Right lung (tissue), 2 donors: ENCODE measurements at regions not wholly inside any gene's neighbourhood (a gene's known extent, or its start where the extent isn't known, plus 50 kb on each side); places are given as distances from the start of the nearest gene placed in this dataset.

Source experiments
- DNase-seq, 2 donors: peaks; one replicate each; pipeline ENCODE4 v3.0.0-alpha.2; 2013

GRCh38 chr16:54480429-54480828 is 193.8 kb upstream of the IRX3 start:
- DNase-seq, result no peak

- DNase-seq, result no peak
Measured at GRCh38 chr16:54479546-54479945, 193.0 kb upstream of the IRX3 start.

GRCh38 chr16:54477714-54478113 is 191.1 kb upstream of the IRX3 start:
- no peak for DNase-seq

GRCh38 chr16:54475019-54475601 is 188.5 kb upstream of the IRX3 start:
- DNase-seq, result no peak

- peak; percentile 69 to 75 for DNase-seq
Measured at GRCh38 chr16:54473226-54473993, 186.8 kb upstream of the IRX3 start.

- no peak for DNase-seq
Measured at GRCh38 chr16:54467398-54467797, 180.8 kb upstream of the IRX3 start.

GRCh38 chr16:54466233-54466632 is 179.6 kb upstream of the IRX3 start:
- no peak for DNase-seq

- no peak for DNase-seq
Measured at GRCh38 chr16:54465063-54465462, 178.5 kb upstream of the IRX3 start.

- DNase-seq, result no peak
Measured at GRCh38 chr16:54462771-54463170, 176.2 kb upstream of the IRX3 start.

- DNase-seq, result no peak
Measured at GRCh38 chr16:54462151-54462651, 175.6 kb upstream of the IRX3 start.

GRCh38 chr16:54460263-54460860 is 173.8 kb upstream of the IRX3 start:
- peak; percentile 63 to 72 for DNase-seq

- DNase-seq, result peak in 1 of 2 donors; percentile 49
Measured at GRCh38 chr16:54459509-54460262, 173.1 kb upstream of the IRX3 start.

GRCh38 chr16:54458923-54459322 is 172.3 kb upstream of the IRX3 start:
- no peak for DNase-seq

GRCh38 chr16:54456291-54456690 is 169.7 kb upstream of the IRX3 start:
- DNase-seq, result no peak

GRCh38 chr16:54455030-54455725 is 168.6 kb upstream of the IRX3 start:
- DNase-seq, result no peak

- no peak for DNase-seq
Measured at GRCh38 chr16:54454616-54455015, 168.0 kb upstream of the IRX3 start.

- no peak for DNase-seq
Measured at GRCh38 chr16:54453871-54454270, 167.3 kb upstream of the IRX3 start.

- no peak for DNase-seq
Measured at GRCh38 chr16:54447576-54448440, 161.2 kb upstream of the IRX3 start.

- no peak for DNase-seq
Measured at GRCh38 chr16:54446639-54447038, 160.1 kb upstream of the IRX3 start.

- no peak for DNase-seq
Measured at GRCh38 chr16:54444851-54445458, 158.4 kb upstream of the IRX3 start.
